Heart right ventricle (tissue), 16 donors: ENCODE measurements at regions not wholly inside any gene's neighbourhood (a gene's known extent, or its start where the extent isn't known, plus 50 kb on each side); places are given as distances from the start of the nearest gene placed in this dataset.

Source experiments
- ATAC-seq, 8 donors: fragments of 200-7000 bp; cut with Tn5 transposase; one replicate each; pipeline ENCODE4 v1.9.1; 2020; ENCODE audit warnings: mild to moderate bottlenecking in 8 of 8, moderate library complexity in 8 of 8, moderate number of reproducible peaks in 1 of 8
- DNase-seq, 2 donors: peaks; one replicate each; pipeline ENCODE4 v3.0.0-alpha.2; 2020
- H3K27ac ChIP-seq, 10 donors: fragments of 200-600 bp; sonication (generic) in 2 of 10; one replicate each; pipeline versions ENCODE4 v1.5.0 to v1.8.0; 2020 to 2022; ENCODE audit warnings: mild to moderate bottlenecking in 3 of 10
- H3K27me3 ChIP-seq, 7 donors: fragments of 200-600 bp; one replicate each; pipeline ENCODE4 v1.8.0; 2021 to 2022; ENCODE audit warnings: mild to moderate bottlenecking in 2 of 7
- H3K36me3 ChIP-seq, 9 donors: fragments of 200-600 bp; sonication (generic) in 1 of 9; one replicate each; pipeline versions ENCODE4 v1.5.0 to v1.8.0; 2020 to 2022; ENCODE audit warnings: mild to moderate bottlenecking in 2 of 9
- H3K4me1 ChIP-seq, 9 donors: fragments of 200-600 bp; sonication (generic) in 1 of 9; one replicate each; pipeline versions ENCODE4 v1.5.0 to v1.8.0; 2020 to 2022; ENCODE audit warnings: mild to moderate bottlenecking in 4 of 9
- H3K4me3 ChIP-seq, 10 donors: fragments of 200-600 bp; sonication (generic) in 2 of 10; one replicate each; pipeline versions ENCODE4 v1.5.0 to v1.8.0; 2020 to 2022; ENCODE audit warnings: mild to moderate bottlenecking in 7 of 10, moderate library complexity in 2 of 10
- H3K9me3 ChIP-seq, 11 donors: fragments of 200-600 bp in 10 of 11; sonication (generic) in 2 of 11; one replicate each; pipeline versions ENCODE4 v1.5.0 to v1.8.0; 2013 to 2022; ENCODE audit warnings: mild to moderate bottlenecking in 2 of 11, control low read depth in 1 of 11, moderate library complexity in 1 of 11
- WGBS, 2 donors: extraction: QIAGEN DNeasy Blood & Tissue Kit; methylation state at CpG; one replicate each; pipeline ENCODE4 v1.1.7; 2013; ENCODE audit warnings: inconsistent platforms in 1 of 2; 5-methylcytosine and 5-hydroxymethylcytosine counted together
- intact Hi-C, 10 donors: fragments of 100-400 bp; cut with DNase I; formaldehyde crosslinking; loops; one replicate each; pipeline versions ENCODE4 v1.11.1 to v1.14.2; 2022
- TF ChIP-seq, protein P1 (sequence below), 9 donors: fragments of 200-600 bp; sonication (generic) in 2 of 9; IDR thresholded peaks; one replicate each; pipeline versions ENCODE4 v1.5.0 to v1.8.0; 2021 to 2022; ENCODE audit warnings: antibody characterized with exemption in 9 of 9, mild to moderate bottlenecking in 5 of 9, moderate library complexity in 1 of 9
- donor health status: Arrhythmogenic right ventricular cardiomyopathy.
- donor health status: ischemic (EF 13 %, LVEDD 7.1; RV severe dilation, severe dysfunction).
- donor health status: healthy with polysubstance abuse.
- donor health status: DM: no; HTN: yes; CAD: no.
- donor health status: DM: no; HTN: no; CAD: no.
- donor health status: ischemic (EF 25% LVEDD 6.9; RV normal size, moderate dysfunction).
- donor health status: ischemic (EF 25% LVEDD 5.7; RV mildly dilated, moderate dysfunction).
- donor health status: healthy.
- donor health status: DM: yes; HTN: yes; CAD: no.
- donor health status: Ischemic cardiomyopathy.
- donor health status: ischemic (EF 35%, LVEDD 5.7; RV mildly dilated, moderate dysfunction).
- donor health status: nonischemic (EF 11% LVEDD 7.7; RV severe dilation, severe dysfunction).
- donor health status: DM: yes; HTN: yes; CAD: no.
- donor health status: PGD.
- donor health status: ischemic (EF 29% LVEDD 5.4; RV normal size, mild dysfunction).
- donor health status: nonischemic (EF 23%, LVEDD 6.1; RV moderate dilation, normal function).

DNA sequence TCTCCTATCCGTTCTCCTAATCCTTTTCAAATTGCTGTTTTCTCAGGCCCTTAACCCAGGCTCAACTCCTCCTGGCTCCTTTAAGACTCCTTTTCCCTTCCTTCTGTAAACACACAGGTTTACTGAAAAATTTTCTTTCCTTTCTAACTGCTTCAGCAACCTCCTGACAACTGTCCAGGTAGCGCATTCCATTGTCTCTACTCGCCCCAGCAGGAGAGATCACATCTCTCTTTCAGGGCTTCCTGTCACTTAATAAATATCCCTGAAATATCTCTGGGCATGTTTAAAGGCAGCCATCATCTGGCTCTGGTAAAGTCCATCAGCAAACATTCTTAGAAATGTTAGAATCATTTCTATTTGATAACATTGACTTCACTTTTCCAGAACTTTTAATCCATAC is 211.2 kb upstream of the PTBP2 start:
- Histone ChIP-seq H3K9me3 (no peaks in the 10 kb centered on the region), H3K4me1 (no peaks in the 10 kb centered on the region), H3K4me3 (no peak overlapping the region), H3K36me3 (no peaks in the 10 kb centered on the region), H3K27ac (no peak overlapping the region), H3K27me3 (no peaks in the 10 kb centered on the region)
- TF ChIP-seq, protein P1, sequence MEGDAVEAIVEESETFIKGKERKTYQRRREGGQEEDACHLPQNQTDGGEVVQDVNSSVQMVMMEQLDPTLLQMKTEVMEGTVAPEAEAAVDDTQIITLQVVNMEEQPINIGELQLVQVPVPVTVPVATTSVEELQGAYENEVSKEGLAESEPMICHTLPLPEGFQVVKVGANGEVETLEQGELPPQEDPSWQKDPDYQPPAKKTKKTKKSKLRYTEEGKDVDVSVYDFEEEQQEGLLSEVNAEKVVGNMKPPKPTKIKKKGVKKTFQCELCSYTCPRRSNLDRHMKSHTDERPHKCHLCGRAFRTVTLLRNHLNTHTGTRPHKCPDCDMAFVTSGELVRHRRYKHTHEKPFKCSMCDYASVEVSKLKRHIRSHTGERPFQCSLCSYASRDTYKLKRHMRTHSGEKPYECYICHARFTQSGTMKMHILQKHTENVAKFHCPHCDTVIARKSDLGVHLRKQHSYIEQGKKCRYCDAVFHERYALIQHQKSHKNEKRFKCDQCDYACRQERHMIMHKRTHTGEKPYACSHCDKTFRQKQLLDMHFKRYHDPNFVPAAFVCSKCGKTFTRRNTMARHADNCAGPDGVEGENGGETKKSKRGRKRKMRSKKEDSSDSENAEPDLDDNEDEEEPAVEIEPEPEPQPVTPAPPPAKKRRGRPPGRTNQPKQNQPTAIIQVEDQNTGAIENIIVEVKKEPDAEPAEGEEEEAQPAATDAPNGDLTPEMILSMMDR (IDR thresholded peaks at IDR 0.05) = no peak
- ATAC-seq (no peak), DNase-seq (no peak)
- 68 to 71% methylated on average over 3 of the region's 3 CpGs for WGBS, 2 donors
- intact Hi-C loops = no loop called here

DNA sequence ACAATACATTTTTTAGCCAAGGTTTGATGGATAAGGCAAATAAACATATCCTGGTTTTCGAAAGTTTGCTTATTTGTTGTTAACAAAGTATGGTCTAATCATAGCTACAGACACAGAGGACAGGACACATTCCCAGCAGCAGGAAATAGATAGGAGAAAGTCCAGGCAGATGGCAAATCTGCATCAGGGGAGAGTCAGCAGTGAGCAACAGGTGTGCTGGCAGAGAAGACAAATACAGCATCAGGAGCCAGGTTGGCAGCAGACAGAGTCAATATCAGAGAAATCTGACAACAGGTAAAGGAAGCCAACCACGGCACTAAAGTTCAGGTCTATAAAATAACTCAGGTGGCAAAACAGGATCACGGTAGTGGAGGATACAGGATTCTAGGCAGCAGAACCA is 210.7 kb upstream of the PTBP2 start:
- 72 to 83% methylated on average over 3 of the region's 3 CpGs for WGBS, 2 donors
- TF ChIP-seq, protein P1 (IDR thresholded peaks at IDR 0.05) = no peak
- Histone ChIP-seq H3K4me3 (no peak overlapping the region), H3K27ac (no peak overlapping the region), H3K9me3 (no peaks in the 10 kb centered on the region), H3K4me1 (no peaks in the 10 kb centered on the region), H3K27me3 (no peaks in the 10 kb centered on the region), H3K36me3 (no peaks in the 10 kb centered on the region)
- intact Hi-C loops = no loop called here
- DNase-seq (no peak), ATAC-seq (no peak)

GRCh38 chr1:96513136-96513535 is 208.4 kb upstream of the PTBP2 start:
- 70 to 74% methylated on average over 1 of the region's 1 CpG for WGBS, 2 donors
- Histone ChIP-seq H3K9me3 (no peaks in the 10 kb centered on the region), H3K27me3 (no peaks in the 10 kb centered on the region), H3K4me1 (no peaks in the 10 kb centered on the region), H3K27ac (no peak overlapping the region), H3K36me3 (no peaks in the 10 kb centered on the region), H3K4me3 (no peak overlapping the region)
- intact Hi-C loops = no loop called here
- TF ChIP-seq, protein P1 (IDR thresholded peaks at IDR 0.05) = no peak
- DNase-seq (no peak), ATAC-seq (no peak)

- Histone ChIP-seq H3K27me3 (no peaks in the 10 kb centered on the region), H3K36me3 (no peaks in the 10 kb centered on the region), H3K27ac (no peak overlapping the region), H3K4me3 (no peak overlapping the region), H3K9me3 (no peaks in the 10 kb centered on the region), H3K4me1 (peaks cover 0 to 6% (median 0%) of the 10 kb centered on the region in 9 donors)
- WGBS, 2 donors = 75 to 82% methylated on average over 3 of the region's 3 CpGs
- TF ChIP-seq, protein P1 (IDR thresholded peaks at IDR 0.05) = no peak
- intact Hi-C loops = no loop called here
- ATAC-seq (no peak), DNase-seq (no peak)
Observed at GRCh38 chr1:96515430-96515829, 206.2 kb upstream of the PTBP2 start.

- 91 to 100% methylated on average over 1 of the region's 1 CpG for WGBS, 2 donors
- Histone ChIP-seq H3K36me3 (no peaks in the 10 kb centered on the region), H3K27ac (no peak overlapping the region), H3K27me3 (no peaks in the 10 kb centered on the region), H3K9me3 (no peaks in the 10 kb centered on the region), H3K4me3 (no peak overlapping the region), H3K4me1 (peaks cover 0 to 6% (median 0%) of the 10 kb centered on the region in 9 donors)
- intact Hi-C loops = no loop called here
- DNase-seq = no peak
- ATAC-seq = no peak
- TF ChIP-seq, protein P1 (IDR thresholded peaks at IDR 0.05) = no peak
Observed at GRCh38 chr1:96515925-96516324, 205.7 kb upstream of the PTBP2 start.
